ENCODE measurements at regions not wholly inside any gene's neighbourhood (a gene's known extent, or its start where the extent isn't known, plus 50 kb on each side); places are given as distances from the start of the nearest gene placed in this dataset.

- Histone ChIP-seq H3K27me3 (no peaks in the 10 kb centered on the region), H3K27ac (no peak overlapping the region), H3K4me1 (no peaks in the 10 kb centered on the region), H3K9me3 (no peaks in the 10 kb centered on the region), H3K4me3 (no peak overlapping the region), H3K36me3 (no peaks in the 10 kb centered on the region)
- in situ Hi-C loops (cut with MboI; ENCODE audit: low pct_ligation_motif_present in 1 of 4, low pct_unique_long_range_greater_than_20kb in 1 of 4, low sequenced_read_pairs in 3 of 4) (no loop called here), intact Hi-C loops (cut with DNase I; ENCODE audit: low total_unique reads) (no loop called here)
- no peak for TF ChIP-seq CTCF (IDR thresholded peaks at IDR 0.05)
- TF ChIP-seq POLR2AphosphoS5 (IDR thresholded peaks at IDR 0.05), result no peak
- no peak for TF ChIP-seq EP300 (IDR thresholded peaks at IDR 0.05; ENCODE audit: low read depth)
- DNase-seq, result no peak
These were observed 195.1 kb downstream of the HDGFL1 start for GRCh38 chr6:22764496-22764895.

GRCh38 chr6:22765015-22765414 lies 195.6 kb downstream of the HDGFL1 start:
- H3K27ac ChIP-seq, result no peak overlapping the region
- WGBS, 2 donors (ENCODE audit: low coverage in 1 of 2), result 91 to 100% methylated on average over 2 to 4 of the region's 4 CpGs
- no peaks in the 10 kb centered on the region for H3K36me3 ChIP-seq
- no peaks in the 10 kb centered on the region for H3K27me3 ChIP-seq
- TF ChIP-seq POLR2AphosphoS5 (IDR thresholded peaks at IDR 0.05) (no peak), POLR2A (IDR thresholded peaks at IDR 0.05) (no peak)
- DNase-seq, result no peak
- no peaks in the 10 kb centered on the region for H3K9me3 ChIP-seq
- intact Hi-C loops (cut with DNase I; ENCODE audit: low total_unique reads), result no loop called here
- H3K4me3 ChIP-seq, result no peak overlapping the region
- no peaks in the 10 kb centered on the region for H3K4me1 ChIP-seq
- in situ Hi-C loops (cut with MboI; ENCODE audit: low pct_ligation_motif_present in 1 of 4, low pct_unique_long_range_greater_than_20kb in 1 of 4, low sequenced_read_pairs in 3 of 4), result no loop called here

DNA sequence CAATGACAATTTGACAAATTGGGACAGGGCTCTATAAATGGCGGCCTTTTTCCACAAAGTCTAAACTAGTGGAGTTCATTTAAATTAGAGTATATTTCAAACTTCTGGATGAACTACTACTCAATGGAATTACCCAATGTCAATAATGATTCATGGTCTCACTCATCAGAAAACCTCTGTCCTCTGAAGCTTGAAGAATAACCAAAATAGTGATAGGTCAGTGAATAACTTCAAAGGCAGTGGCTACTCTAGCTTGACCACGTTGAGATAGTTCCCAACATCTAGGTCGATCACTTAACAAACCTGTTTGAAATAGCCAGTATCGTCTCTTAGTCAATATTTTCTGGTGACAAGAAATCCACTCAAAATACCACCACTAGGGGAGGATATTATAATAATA lies 197.6 kb downstream of the HDGFL1 start:
- Histone ChIP-seq H3K36me3 (no peaks in the 10 kb centered on the region), H3K4me1 (no peaks in the 10 kb centered on the region), H3K9me3 (no peaks in the 10 kb centered on the region), H3K4me3 (no peak overlapping the region), H3K27me3 (no peaks in the 10 kb centered on the region), H3K27ac (no peak overlapping the region)
- TF ChIP-seq POLR2AphosphoS5 (IDR thresholded peaks at IDR 0.05) (no peak), EP300 (IDR thresholded peaks at IDR 0.05; ENCODE audit: low read depth) (no peak), CTCF (IDR thresholded peaks at IDR 0.05) (no peak)
- WGBS, 2 donors (ENCODE audit: low coverage in 1 of 2), result 85 to 87% methylated on average over 4 of the region's 4 CpGs
- in situ Hi-C loops (cut with MboI; ENCODE audit: low pct_ligation_motif_present in 1 of 4, low pct_unique_long_range_greater_than_20kb in 1 of 4, low sequenced_read_pairs in 3 of 4), result no loop called here
- intact Hi-C loops (cut with DNase I; ENCODE audit: low total_unique reads), result no loop called here
- DNase-seq, result no peak

GRCh38 chr6:22770054-22770453 lies 200.7 kb downstream of the HDGFL1 start:
- 95 to 100% methylated on average over 1 of the region's 1 CpG for WGBS, 2 donors (ENCODE audit: low coverage in 1 of 2)
- in situ Hi-C loops (cut with MboI; ENCODE audit: low pct_ligation_motif_present in 1 of 4, low pct_unique_long_range_greater_than_20kb in 1 of 4, low sequenced_read_pairs in 3 of 4), result no loop called here

More at GRCh38 chr6:22770054-22770453, 200.7 kb downstream of the HDGFL1 start:
- Histone ChIP-seq H3K4me3 (no peak overlapping the region), H3K36me3 (no peaks in the 10 kb centered on the region), H3K4me1 (no peaks in the 10 kb centered on the region), H3K27me3 (no peaks in the 10 kb centered on the region), H3K27ac (no peak overlapping the region), H3K9me3 (no peaks in the 10 kb centered on the region)
- DNase-seq, result no peak
- TF ChIP-seq CTCF (IDR thresholded peaks at IDR 0.05) (no peak), EP300 (IDR thresholded peaks at IDR 0.05; ENCODE audit: low read depth) (no peak), POLR2A (IDR thresholded peaks at IDR 0.05) (no peak), POLR2AphosphoS5 (IDR thresholded peaks at IDR 0.05) (no peak)
- intact Hi-C loops (cut with DNase I; ENCODE audit: low total_unique reads), result no loop called here

All from transverse colon (tissue), 4 donors.